ENCODE measurements at regions not wholly inside any gene's neighbourhood (a gene's known extent, or its start where the extent isn't known, plus 50 kb on each side); places are given as distances from the start of the nearest gene placed in this dataset. TPM values are rescaled to one million over a fixed set of nuclear protein-coding genes. Genes with fewer than 3 reads are reported as not detected.

GRCh38 chr10:121420006-121420405 is 178.2 kb downstream of the FGFR2 start:
- H3K4me3 ChIP-seq (ENCODE audit: low read depth, low read length), result no peak overlapping the region
- 85% methylated on average over 3 of the region's 3 CpGs for WGBS
- no peaks in the 10 kb centered on the region for H3K36me3 ChIP-seq (ENCODE audit: insufficient read depth)
- no peaks in the 10 kb centered on the region for H3K4me1 ChIP-seq (ENCODE audit: insufficient read depth)
- no peak overlapping the region for H3K27ac ChIP-seq (ENCODE audit: low read depth)
- no peak for DNase-seq (ENCODE audit: extremely low spot score)

DNA sequence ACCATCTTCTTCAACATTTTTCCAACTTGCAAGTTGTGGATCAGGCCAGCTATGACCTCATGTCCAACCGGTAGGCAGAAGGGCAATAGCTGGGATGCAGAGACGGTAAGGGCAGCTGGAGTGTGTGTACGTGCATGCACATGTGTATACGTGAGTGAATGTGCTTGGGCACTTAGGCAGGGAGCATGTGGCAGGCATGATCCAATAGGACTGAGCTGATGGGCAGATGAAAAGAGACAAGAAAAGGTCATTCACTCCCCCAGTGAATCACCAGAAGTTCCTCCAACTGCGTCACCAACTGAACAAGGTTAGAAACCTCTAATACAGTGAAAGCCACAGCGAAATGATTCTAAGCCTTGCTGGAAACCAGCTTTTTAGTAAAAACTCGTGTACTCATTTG is 176.1 kb downstream of the FGFR2 start:
- 91% methylated on average over 7 of the region's 7 CpGs for WGBS
- Histone ChIP-seq H3K4me3 (ENCODE audit: low read depth, low read length) (no peak overlapping the region), H3K27ac (ENCODE audit: low read depth) (no peak overlapping the region), H3K36me3 (ENCODE audit: insufficient read depth) (no peaks in the 10 kb centered on the region), H3K4me1 (ENCODE audit: insufficient read depth) (no peaks in the 10 kb centered on the region)
- DNase-seq (ENCODE audit: extremely low spot score), result no peak

DNA sequence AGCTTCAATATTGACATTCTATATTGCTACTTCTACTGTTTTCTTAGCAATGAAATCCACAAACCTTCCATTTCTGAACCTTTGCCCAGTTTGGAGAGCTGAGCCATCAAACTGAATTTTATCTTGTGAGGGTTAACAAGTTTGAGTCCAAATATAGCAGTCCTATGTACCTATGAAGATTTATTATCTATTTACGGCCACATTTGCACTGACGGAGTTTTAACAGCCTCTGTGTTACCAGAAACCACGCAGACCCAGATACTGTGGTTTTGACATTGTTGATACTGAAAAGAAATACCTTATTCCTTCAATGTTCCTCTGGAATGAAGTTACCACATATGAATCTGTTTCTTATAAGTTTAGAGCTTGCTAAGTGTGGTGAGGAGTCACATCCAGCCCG is 172.6 kb downstream of the FGFR2 start:
- Histone ChIP-seq H3K4me3 (ENCODE audit: low read depth, low read length) (no peak overlapping the region), H3K4me1 (ENCODE audit: insufficient read depth) (no peaks in the 10 kb centered on the region), H3K27ac (ENCODE audit: low read depth) (no peak overlapping the region), H3K36me3 (ENCODE audit: insufficient read depth) (no peaks in the 10 kb centered on the region)
- 33% methylated on average over 4 of the region's 4 CpGs for WGBS
- DNase-seq (ENCODE audit: extremely low spot score), result no peak

- no peak for DNase-seq (ENCODE audit: extremely low spot score)
- Histone ChIP-seq H3K27ac (ENCODE audit: low read depth) (no peak overlapping the region), H3K4me1 (ENCODE audit: insufficient read depth) (no peaks in the 10 kb centered on the region), H3K4me3 (ENCODE audit: low read depth, low read length) (no peak overlapping the region), H3K36me3 (ENCODE audit: insufficient read depth) (no peaks in the 10 kb centered on the region)
- WGBS, result 79% methylated on average over 7 of the region's 7 CpGs
Measured at GRCh38 chr10:121426307-121426706, 171.9 kb downstream of the FGFR2 start.

Small RNA genes in the stretch of these regions (small RNA-seq; reads per million reads assigned to genes)
- not detected for gene RN7SKP167
